HepG2 (cell line): ENCODE measurements at regions not wholly inside any gene's neighbourhood (a gene's known extent, or its start where the extent isn't known, plus 50 kb on each side); places are given as distances from the start of the nearest gene placed in this dataset.

Source experiments
- ATAC-seq: fragments of 200-7000 bp; cut with Tn5 transposase; 3 replicates; pipeline ENCODE4 v1.9.1; 2020; ENCODE audit warnings: mild to moderate bottlenecking, moderate library complexity
- BruUV-seq: library from RNA; stranded (reverse); fragments of 400-500 nt; replicated peaks from 2 replicates; lab custom pipeline; 2021; lab: Mats Ljungman, UMichigan
- CTCF ChIA-PET: fragments of 300-600 bp; formaldehyde crosslinking; extraction: SDS; loops from one replicate; lab custom pipeline; 2021; ENCODE audit warnings: low total read pairs, inconsistent platforms, low intra/inter-chr PET ratio; lab: Yijun Ruan, JAX
- POLR2A ChIA-PET: fragments of 350-600 bp; sonication (Branson Sonifier 250); formaldehyde crosslinking; loops from one replicate; lab custom pipeline; 2020; ENCODE audit warnings: antibody characterized with exemption, inconsistent platforms; lab: Yijun Ruan, JAX
- DNase-seq: peaks from one replicate; pipeline ENCODE4 v3.0.0-alpha.2; 2015; ENCODE audit warnings: low spot score
- FAIRE-seq: peaks from 3 replicates; lab custom pipeline; 2011; peaks lifted over from hg19 to GRCh38; lab: Jason Lieb, UNC
- H2AFZ ChIP-seq: one replicate; pipeline ENCODE4 v1.6.1; 2011; ENCODE audit warnings: low read length, inconsistent platforms
- H3K27ac ChIP-seq: fragments of 300-600 bp; 3 replicates; pipeline ENCODE4 v1.8.0; 2011; ENCODE audit warnings: mixed run types, mild to moderate bottlenecking, mixed read lengths, low read length, inconsistent platforms; ENCODE audit not compliant: insufficient read depth; ENCODE audit errors: extremely low read length
- H3K27me3 ChIP-seq, 2 experiments: fragments of 200-600 bp in 1 of 2; 2 replicates in 1 of 2; 3 replicates in 1 of 2; pipeline versions ENCODE4 v1.6.0 to v1.8.0; 2011; ENCODE audit warnings: low read length in 2 of 2, mild to moderate bottlenecking in 2 of 2, moderate library complexity in 2 of 2, inconsistent platforms in 1 of 2; ENCODE audit not compliant: insufficient read depth in 2 of 2, control insufficient read depth in 1 of 2
- H3K36me3 ChIP-seq, 2 experiments: fragments of 200-600 bp in 1 of 2; replicated peaks in 1 of 2; 2 replicates in 1 of 2; 3 replicates in 1 of 2; pipeline versions ENCODE4 v1.5.1 to v1.8.0; 2011; ENCODE audit warnings: low read length in 2 of 2, inconsistent platforms in 1 of 2; ENCODE audit not compliant: insufficient read depth in 2 of 2, control insufficient read depth in 1 of 2
- H3K4me1 ChIP-seq: 2 replicates; pipeline ENCODE4 v1.5.1; 2012; ENCODE audit warnings: low read length, inconsistent platforms; ENCODE audit not compliant: insufficient read depth
- H3K4me2 ChIP-seq: 2 replicates; pipeline ENCODE4 v1.6.0; 2011; ENCODE audit warnings: low read depth, low read length, inconsistent platforms
- H3K4me3 ChIP-seq, 3 experiments: fragments of 200-600 bp in 1 of 3; sonication (generic), shearing (Covaris generic) in 1 of 3; replicated peaks in 1 of 3; 2 replicates each; pipeline ENCODE4 v1.5.1; 2011 to 2016; ENCODE audit warnings: low read length in 3 of 3, inconsistent platforms in 2 of 3, low read depth in 2 of 3, mild to moderate bottlenecking in 2 of 3, control low read depth in 1 of 3, mixed read lengths in 1 of 3; ENCODE audit not compliant: insufficient read depth in 1 of 3
- H3K79me2 ChIP-seq: one replicate; pipeline ENCODE4 v1.6.1; 2011; ENCODE audit warnings: low read length, inconsistent platforms; ENCODE audit not compliant: insufficient read depth
- H3K9ac ChIP-seq: 2 replicates; pipeline ENCODE4 v1.6.0; 2011; ENCODE audit warnings: mild to moderate bottlenecking, low read depth, low read length, inconsistent platforms; ENCODE audit not compliant: insufficient read depth
- H3K9me3 ChIP-seq: 2 replicates; pipeline ENCODE4 v1.5.1; 2012; ENCODE audit warnings: mild to moderate bottlenecking, low read length
- H4K20me1 ChIP-seq: 2 replicates; pipeline ENCODE4 v1.6.0; 2011; ENCODE audit warnings: inconsistent platforms, mild to moderate bottlenecking, low read length, moderate library complexity; ENCODE audit not compliant: insufficient read depth
- AFF4 ChIP-seq: sonication (generic); formaldehyde crosslinking; IDR thresholded peaks from 2 replicates; pipeline ENCODE4 v1.4.0; 2020; ENCODE audit warnings: missing genetic modification reagents
- CBX2 ChIP-seq, 2 experiments: fragments of 200-600 bp in 1 of 2; sonication (generic); formaldehyde crosslinking in 1 of 2; IDR thresholded peaks; 2 replicates each; pipeline versions ENCODE4 v1.7.0 to v1.8.1; 2018 to 2022; ENCODE audit warnings: low read depth in 2 of 2, low read length in 1 of 2, mild to moderate bottlenecking in 1 of 2, missing genetic modification reagents in 1 of 2
- GMEB1 ChIP-seq: sonication (generic); formaldehyde crosslinking; IDR thresholded peaks from 2 replicates; pipeline ENCODE4 v1.5.1; 2020; ENCODE audit warnings: missing genetic modification reagents, mild to moderate bottlenecking, borderline replicate concordance
- HNF1A ChIP-seq, 2 experiments: sonication (generic) in 1 of 2; formaldehyde crosslinking in 1 of 2; IDR thresholded peaks; 2 replicates each; pipeline versions ENCODE4 v1.4.0 to v1.6.1; 2016 to 2020; ENCODE audit warnings: borderline replicate concordance in 1 of 2, low read depth in 1 of 2, mild to moderate bottlenecking in 1 of 2, missing genetic modification reagents in 1 of 2
- MTA3 ChIP-seq: sonication (generic); formaldehyde crosslinking; IDR thresholded peaks from 2 replicates; pipeline ENCODE4 v1.4.0; 2020; ENCODE audit warnings: missing genetic modification reagents
- NFKB2 ChIP-seq: sonication (generic); formaldehyde crosslinking; IDR thresholded peaks from 2 replicates; pipeline ENCODE4 v1.4.0; 2020; ENCODE audit warnings: missing genetic modification reagents, borderline replicate concordance
- RFXAP ChIP-seq: sonication (generic); formaldehyde crosslinking; IDR thresholded peaks from 2 replicates; pipeline ENCODE4 v1.4.0; 2020; ENCODE audit warnings: missing genetic modification reagents, borderline replicate concordance
- TCF7L2 ChIP-seq: IDR thresholded peaks from 2 replicates; pipeline ENCODE4 v1.6.1; 2011; ENCODE audit warnings: mild to moderate bottlenecking, low read depth, low read length, moderate library complexity
- ZFP36L2 ChIP-seq: sonication (generic); formaldehyde crosslinking; IDR thresholded peaks from 2 replicates; pipeline ENCODE4 v1.4.0; 2020; ENCODE audit warnings: missing genetic modification reagents
- ZNF839 ChIP-seq: sonication (generic); formaldehyde crosslinking; IDR thresholded peaks from 2 replicates; pipeline ENCODE4 v1.4.0; 2020; ENCODE audit warnings: missing genetic modification reagents, mild to moderate bottlenecking, borderline replicate concordance
- WGBS: methylation state at CpG from one replicate; pipeline ENCODE4 v1.1.6; 2017; ENCODE audit warnings: low lambda C conversion rate; 5-methylcytosine and 5-hydroxymethylcytosine counted together
- in situ Hi-C: cut with HindIII; loops from 2 replicates; pipeline ENCODE4 v1.10.0; 2017; ENCODE audit warnings: low pct_unique_long_range_greater_than_20kb; ENCODE audit not compliant: extremely low pct_ligation_motif_present
- intact Hi-C: fragments of 100-400 bp; cut with micrococcal nuclease; formaldehyde crosslinking; loops from one replicate; pipeline ENCODE4 v1.10.0; 2022; ENCODE audit not compliant: unreplicated experiment

GRCh38 chr18:67455890-67456501, 60.5 kb downstream of the DSEL start:
- no TSS peak for BruUV-seq
- CTCF ChIA-PET = no interaction called here
- H3K4me3 ChIP-seq = no peak overlapping the region
- H2AFZ ChIP-seq = no peak overlapping the region
- TF ChIP-seq AFF4 (CRISPR knock-in tag) = no peak
- no peak for TF ChIP-seq GMEB1 (CRISPR knock-in tag)
- TF ChIP-seq MTA3 = no peak
- TF ChIP-seq RFXAP = no peak
- TF ChIP-seq ZNF839 (CRISPR knock-in tag) = no peak
- TF ChIP-seq ZFP36L2 (CRISPR knock-in tag) = no peak
- TF ChIP-seq TCF7L2 = no peak
- TF ChIP-seq NFKB2 (CRISPR knock-in tag) = no peak
- TF ChIP-seq CBX2 (IDR thresholded peaks at IDR 0.05; ENCODE audit: low read depth, low read length) = no peak
- TF ChIP-seq CBX2 (CRISPR knock-in tag; IDR thresholded peaks at IDR 0.05; ENCODE audit: low read depth) = no peak
- no peak for TF ChIP-seq HNF1A (IDR thresholded peaks at IDR 0.05; ENCODE audit: low read depth)
- TF ChIP-seq HNF1A (CRISPR knock-in tag; IDR thresholded peaks at IDR 0.05; ENCODE audit: borderline replicate concordance) = no peak
- TF ChIP-seq, all 625 proteins: peak for 0
- ATAC-seq (no peak), FAIRE-seq (no peak), DNase-seq (no peak)
- intact Hi-C loops = no loop called here
- Histone ChIP-seq H3K4me1 (no peaks in the 10 kb centered on the region), H3K27me3 (no peaks in the 10 kb centered on the region), H4K20me1 (no peaks in the 10 kb centered on the region), H3K4me2 (no peak overlapping the region), H3K36me3 (no peaks in the 10 kb centered on the region), H3K9ac (no peak overlapping the region), H3K79me2 (no peaks in the 10 kb centered on the region), H3K27ac (no peak overlapping the region), H3K9me3 (no peaks in the 10 kb centered on the region)
- WGBS = 3% methylated on average over 6 of the region's 6 CpGs
- POLR2A ChIA-PET = no interaction called here
- in situ Hi-C loops = no loop called here
